ENCODE measurements at regions not wholly inside any gene's neighbourhood (a gene's known extent, or its start where the extent isn't known, plus 50 kb on each side); places are given as distances from the start of the nearest gene placed in this dataset.
"Not testable (repeated sequence)": the region's sequence is repeated elsewhere in the genome, so short reads cannot be mapped to it uniquely, and the experiment has no call there.

DNA sequence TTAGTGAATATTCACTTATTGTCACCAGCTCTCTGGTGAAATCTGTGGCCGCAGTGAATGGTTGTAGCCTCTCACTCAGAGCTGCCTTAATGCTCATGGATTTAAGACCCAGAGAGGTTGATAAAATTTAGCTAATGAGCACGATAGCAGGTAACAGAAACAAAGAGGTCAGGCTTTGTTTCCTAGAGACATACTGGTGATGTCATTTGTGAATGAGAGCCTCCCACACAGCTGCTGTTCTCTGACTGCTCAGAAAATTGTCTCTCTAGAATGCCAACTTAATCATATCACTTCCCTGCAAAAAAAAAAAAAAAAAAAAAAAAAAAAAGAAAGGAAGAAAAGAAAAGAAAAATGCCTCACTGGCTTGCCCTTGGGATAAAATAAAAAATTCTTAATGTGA lies 411.7 kb upstream of the MYT1L start:
- no peak for DNase-seq (ENCODE audit: low spot score)

DNA sequence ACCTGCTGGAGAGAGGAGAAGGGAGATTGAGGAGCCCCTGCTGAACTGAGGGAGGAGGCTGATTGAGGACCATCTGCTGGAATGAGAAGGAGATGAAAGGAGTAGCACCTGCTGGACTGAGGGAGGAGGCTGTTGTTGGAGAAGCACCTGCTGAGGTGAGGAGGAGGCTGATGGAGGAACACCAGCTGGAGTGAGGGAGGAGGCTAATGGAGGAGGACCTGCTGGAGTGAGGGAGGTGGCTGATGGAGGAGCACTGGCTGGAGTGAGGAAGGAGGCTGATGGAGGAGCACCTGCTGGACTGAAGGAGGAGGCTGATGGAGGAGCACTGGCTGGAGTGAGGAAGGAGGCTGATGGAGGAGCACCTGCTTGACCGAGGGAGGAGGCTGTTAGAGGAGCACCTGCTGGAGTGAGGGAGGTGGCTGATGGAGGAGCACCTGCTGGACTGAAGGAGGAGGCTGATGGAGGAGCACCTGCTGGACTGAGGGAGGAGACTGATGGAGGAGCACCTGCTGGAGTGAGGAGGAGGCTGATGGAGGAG lies 409.2 kb upstream of the MYT1L start:
- DNase-seq (ENCODE audit: low spot score) = no peak

DNA sequence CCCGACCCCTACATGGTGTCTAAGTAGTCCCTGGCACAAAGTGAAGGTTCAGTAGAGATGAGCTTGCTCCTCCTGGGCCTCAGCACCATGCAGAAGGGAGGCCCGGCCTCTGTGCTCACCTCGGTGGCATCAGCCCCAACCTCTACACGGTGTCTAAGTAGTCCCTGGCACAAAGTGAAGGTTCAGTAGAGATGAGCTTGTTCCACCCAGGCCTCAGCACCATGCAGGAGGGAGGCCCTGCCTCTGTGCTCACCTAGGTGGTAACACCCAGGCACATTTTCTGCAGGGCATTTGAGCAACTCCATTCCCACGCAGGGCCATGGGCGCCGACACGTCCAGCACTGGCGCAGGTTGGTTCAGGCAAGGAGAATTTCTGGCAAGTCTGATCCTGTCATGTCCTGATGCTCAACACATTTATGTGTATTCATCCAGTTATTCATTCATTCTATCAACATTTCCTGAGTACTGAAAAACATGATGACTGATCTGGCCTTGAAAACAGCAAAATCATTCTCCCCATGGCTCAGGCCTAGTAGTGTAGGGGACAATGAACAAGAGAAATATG lies 408.2 kb upstream of the MYT1L start:
- no peak for DNase-seq (ENCODE audit: low spot score)

DNA sequence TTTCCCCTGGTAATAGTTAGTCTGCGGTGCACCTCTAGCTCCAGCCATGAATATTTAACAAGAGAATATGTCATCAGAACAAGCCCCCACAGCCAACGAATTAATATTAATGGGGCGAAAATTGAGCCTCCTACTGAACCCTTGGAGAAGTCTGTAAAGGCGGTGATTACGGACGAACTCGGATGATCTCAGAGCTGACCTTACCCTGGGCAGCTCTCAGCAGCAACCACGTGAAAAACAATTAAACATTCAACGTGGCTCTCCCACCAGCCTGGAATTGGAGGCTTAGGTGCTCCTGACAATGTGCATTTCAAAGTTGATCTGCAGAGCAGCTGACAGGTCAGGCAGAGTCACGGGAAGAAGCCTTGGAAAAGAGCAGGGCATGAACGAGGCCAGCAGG lies 407.6 kb upstream of the MYT1L start:
- no peak for DNase-seq (ENCODE audit: low spot score)

DNA sequence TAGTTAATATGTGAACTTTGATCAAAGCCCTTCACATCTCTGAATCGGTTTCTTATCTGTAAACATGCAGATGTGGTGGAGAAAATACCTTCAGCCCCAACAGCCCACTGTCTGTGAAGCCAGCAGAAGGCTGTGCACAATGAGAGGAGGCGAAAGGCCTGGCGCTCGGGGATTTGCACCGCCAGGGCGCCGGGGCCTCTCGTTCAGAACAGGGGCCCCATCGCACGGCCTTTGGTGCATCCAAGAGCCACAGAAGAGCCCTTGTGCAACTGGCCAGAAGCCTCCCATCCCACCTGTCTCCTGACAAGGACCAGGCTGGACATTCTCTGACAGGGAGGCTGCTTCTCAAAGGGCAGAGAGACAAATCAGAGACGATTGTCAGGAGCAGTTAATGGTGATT lies 407.2 kb upstream of the MYT1L start:
- no peak for DNase-seq (ENCODE audit: low spot score)

DNA sequence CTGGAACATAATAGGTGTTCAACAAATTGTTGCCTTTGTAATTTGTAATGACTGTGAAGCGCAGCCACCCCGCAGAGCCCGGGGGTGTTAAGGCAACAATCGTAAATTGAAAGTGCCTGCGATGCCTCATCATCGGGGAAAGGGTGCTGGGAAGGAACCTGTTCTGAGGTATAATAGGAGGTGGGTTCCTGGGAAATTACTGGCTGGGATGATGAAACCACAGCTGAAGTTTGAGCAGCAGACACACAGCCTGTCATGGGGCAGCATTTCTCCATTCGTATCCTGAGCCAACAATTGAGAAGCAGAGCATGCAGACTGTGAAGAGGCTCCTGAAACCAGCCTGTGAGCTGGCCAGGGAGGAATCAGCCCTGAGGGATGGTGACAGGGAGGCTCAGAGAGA lies 404.0 kb upstream of the MYT1L start:
- DNase-seq (ENCODE audit: low spot score) = no peak

DNA sequence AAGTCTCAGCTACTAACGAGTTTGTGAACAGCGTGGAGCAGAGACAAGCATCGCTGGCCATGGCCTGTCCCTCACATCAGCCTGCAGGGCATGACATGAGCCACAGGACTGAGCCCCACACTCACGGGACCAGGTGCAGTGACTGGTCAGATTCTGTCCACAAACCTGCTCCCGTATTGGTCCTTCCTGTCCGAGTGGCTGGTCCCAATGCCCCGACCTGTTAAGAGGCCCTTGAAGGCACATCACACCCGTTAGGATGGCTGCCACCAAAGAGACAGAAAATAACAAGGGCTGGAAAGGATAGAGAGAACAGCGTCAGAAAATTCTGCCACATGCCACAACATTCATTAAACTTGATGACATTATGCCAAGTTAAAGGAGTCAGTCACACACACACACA lies 403.2 kb upstream of the MYT1L start:
- DNase-seq (ENCODE audit: low spot score) = no peak

DNA sequence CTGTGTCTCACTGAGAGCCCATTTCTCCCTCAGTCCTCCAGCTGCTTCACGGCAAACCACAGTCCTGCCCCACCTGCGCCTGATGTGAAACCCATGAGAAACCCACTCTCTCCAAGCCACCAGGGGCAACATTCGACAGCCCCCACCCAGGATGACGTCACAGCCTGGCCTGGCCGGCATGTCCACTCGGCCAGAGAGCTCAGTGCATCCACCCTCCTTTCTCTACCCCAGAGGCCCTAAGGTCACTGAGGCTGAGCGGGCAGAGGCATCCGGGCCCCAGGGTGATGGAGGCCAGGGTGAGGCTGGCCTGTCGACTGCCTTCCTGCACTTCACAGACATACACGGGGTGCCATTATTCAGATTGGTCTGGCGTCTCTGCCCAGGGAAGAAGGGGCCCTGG lies 402.7 kb upstream of the MYT1L start:
- no peak for DNase-seq (ENCODE audit: low spot score)

DNA sequence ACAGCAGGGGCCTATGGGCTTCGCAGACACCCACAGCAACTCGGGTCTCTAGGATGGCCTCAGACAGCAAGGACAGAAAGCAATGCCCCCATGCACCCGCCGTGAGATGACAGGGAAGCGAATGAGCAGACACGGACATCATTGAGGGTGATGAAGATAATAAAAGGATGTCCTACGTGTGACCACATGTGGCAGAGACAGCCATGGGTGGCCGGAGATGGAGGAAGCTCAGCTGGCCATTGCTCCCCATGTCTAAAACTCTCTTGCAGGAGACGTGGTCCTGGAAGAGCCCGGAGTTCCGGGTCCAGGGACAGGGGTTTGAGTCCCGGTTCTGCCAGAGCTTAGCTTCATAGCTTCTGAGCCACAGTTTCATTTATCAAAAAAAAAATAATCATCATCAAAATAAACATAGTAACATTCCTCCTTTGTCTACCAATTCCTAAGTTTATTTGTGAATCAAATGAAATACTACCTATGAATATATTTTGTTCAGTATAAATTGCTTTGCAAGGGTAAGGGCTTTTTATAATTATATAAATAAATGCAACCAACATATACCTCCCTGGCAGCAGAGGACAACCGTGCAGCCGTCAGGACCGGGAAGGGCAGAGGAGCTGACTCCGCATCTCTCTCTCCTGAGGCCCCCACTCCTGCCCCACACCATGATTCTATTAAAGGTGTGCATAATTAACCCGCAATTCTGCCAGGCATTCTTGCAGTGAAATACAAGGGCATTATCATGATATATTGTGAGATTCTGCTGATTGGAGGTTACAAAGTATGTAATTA lies 401.4 kb upstream of the MYT1L start:
- no peak for DNase-seq (ENCODE audit: low spot score)

DNA sequence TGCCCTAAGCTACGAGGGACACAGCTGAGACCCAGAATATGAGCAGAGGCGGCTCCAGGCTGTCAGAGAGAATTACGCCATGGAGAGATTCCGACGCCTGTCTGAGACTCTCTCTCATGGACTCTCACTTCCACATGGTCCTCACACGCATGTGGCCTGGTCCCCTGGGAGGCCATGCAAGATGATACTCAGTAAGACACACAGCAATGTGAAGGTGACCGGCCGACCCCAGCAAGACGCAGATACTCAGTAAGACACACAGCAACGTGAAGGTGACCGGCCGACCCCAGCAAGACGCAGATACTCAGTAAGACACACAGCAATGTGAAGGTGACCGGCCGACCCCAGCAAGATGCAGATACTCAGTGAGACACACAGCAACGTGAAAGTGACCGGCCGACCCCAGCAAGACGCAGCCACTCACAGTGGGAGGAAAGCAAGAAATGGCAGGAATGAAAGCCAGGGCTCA lies 400.8 kb upstream of the MYT1L start:
- no peak for DNase-seq (ENCODE audit: low spot score)

DNA sequence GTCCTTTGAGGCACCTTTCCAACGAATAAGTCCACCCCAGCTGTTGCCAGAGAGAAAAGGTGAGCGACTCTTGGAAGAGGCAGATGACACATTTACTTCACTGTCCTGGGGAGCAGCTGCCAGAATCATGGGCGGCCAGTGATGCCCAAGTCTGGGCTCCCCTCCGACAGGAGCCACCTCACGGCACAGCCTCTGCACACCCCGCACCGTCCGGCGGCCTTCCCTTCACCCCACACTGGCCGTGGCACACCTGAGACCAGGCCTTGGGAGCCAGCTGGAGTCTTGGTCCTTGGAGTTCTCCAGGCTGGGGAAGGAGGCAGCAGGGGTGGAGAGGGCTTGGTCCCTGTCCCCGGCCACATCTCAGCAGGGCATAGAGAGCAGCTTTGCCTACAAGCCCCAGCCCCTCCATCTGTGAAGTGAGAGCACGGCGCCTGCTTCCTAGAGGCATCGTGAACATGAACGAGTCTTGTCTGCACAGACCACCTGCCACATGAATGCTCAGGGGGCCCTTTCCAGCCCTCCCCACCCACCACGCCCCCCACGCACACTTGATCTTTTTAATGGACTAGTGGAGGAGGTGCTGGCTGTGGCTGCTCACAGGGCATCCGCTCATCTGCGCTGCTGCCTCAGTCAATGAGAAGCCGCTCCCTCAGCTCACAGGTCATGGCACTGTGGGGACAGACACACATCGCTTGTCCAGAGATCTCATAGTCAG lies 400.2 kb upstream of the MYT1L start:
- DNase-seq (ENCODE audit: low spot score) = no peak

DNA sequence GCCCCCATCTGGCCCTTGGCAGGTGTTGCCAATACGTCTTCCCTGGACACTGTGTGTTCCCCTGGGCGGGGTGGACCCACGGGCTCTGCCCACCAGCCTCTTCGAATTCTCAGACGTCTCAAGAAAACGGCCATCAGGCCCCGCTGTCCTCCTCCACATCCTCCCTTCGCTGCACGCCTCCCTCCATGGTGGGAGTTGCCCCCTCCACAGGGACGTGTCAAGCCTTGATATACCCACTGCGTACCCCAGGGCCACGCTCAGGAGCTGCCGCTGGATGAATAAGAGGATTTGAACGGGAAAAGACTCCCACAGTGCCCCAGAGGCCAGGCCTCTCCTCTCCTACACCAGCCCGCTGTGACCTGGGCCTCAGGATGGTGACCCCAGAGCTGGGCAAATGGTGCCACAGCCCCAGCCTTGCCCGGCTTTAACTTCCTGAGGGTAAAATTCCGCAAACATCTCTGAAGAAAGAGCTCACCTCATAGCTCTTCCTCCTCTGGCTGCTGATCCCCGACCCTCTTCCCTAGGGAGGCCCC lies 399.3 kb upstream of the MYT1L start:
- no peak for DNase-seq (ENCODE audit: low spot score)

DNA sequence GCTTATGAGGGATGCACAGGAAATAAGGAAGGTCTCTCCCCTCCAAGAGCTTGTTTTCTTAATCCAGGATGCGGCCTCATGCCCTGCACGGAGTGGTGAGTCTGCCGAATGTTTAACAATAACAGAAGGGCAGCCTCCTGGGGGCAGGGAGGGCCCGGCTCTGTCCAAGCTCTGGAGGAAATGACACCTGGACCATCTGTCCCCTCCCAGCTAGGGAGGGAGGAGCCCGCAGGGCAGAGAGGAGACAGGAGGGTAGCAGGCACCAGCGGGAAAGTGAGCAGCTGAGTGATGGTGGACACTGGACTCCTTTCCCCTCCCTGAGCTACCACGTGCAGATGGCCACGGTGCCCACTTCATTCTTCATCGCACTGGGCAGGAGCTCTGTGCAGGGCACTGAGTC lies 398.2 kb upstream of the MYT1L start:
- DNase-seq (ENCODE audit: low spot score) = no peak

DNA sequence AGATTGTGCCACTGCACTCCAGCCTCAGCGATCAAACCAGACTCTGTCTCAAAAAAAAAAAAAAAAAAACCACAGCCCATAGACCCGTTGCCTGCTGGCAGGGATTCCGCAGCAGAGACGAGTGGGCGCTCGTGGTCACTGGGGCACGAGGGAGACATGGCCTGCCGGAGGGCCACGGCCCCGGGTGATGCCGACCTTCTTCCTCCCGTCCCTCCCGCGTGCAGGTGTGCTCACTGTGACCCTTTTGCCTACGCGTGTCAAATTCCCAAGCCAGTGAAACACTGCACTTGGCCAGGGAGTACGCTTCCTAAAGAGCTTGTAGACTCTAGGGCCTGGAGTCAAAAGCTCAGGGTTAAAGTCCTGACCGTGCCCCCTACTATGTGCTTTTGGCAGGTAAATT lies 397.6 kb upstream of the MYT1L start:
- no peak for DNase-seq (ENCODE audit: low spot score)

DNA sequence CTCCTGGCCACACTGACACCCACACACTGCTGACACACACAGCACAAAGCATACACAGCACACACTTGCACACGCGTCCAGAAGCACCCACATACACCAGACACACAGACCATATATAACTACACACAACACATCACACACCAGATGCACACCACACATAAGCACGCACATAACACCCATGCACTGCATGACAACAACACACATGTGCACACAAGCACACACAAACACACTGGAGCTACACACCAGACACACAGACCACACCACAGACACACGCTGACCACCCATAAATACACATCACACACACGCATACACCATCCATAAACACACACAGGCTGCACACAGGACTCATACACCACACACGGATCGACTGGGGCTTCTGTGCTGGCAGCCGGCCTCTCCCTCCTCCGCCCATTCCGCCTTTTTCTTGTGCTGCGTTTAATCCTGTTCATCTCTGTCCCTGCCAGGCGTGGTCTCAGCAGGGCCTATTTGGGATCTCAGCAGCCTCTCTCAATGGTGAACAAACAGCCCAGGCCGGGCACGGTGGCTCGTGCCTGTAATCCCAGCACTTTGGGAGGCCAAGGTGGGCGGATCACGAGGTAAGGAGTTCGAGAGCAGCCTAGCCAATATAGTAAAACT lies 396.9 kb upstream of the MYT1L start:
- DNase-seq (ENCODE audit: low spot score) = no peak

DNA sequence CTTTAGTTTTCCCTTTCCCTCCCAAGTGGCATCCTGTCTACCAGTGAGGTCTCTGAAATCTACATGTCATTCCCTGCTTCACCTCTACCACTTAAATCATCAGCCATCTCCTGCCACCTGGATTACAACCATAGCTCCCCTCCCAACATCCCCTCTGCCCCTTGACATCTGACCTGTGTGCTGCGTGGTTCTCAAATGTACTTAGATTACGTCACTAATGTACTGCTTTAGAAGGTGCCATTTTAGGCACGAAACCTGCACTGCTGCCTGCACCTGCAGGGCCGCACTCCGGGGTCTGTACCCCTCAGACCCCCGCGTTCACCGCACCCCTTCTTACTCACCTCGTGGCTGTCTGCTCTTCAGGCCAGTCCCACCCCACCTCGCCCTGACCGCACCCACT lies 395.1 kb upstream of the MYT1L start:
- no peak for DNase-seq (ENCODE audit: low spot score)

DNA sequence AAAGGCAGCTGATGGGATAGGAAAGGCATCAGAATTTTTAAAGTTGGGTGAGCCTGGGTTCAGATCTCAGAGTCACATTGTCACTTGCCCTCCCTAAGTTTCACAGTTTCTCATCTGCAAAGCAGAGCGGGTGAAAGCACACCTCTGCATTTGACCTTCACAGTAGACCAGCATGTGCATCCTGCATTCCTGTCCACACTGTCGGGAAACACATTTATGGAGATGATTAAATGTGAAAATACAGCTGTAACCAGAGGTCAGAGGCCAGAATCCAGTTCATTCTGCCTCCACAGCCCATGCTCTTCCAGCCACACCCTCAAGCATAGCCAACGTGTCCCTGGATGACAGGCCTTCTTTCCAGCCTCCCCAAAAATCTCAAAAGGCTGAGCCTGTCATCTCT lies 392.0 kb upstream of the MYT1L start:
- no peak for DNase-seq (ENCODE audit: low spot score)

DNA sequence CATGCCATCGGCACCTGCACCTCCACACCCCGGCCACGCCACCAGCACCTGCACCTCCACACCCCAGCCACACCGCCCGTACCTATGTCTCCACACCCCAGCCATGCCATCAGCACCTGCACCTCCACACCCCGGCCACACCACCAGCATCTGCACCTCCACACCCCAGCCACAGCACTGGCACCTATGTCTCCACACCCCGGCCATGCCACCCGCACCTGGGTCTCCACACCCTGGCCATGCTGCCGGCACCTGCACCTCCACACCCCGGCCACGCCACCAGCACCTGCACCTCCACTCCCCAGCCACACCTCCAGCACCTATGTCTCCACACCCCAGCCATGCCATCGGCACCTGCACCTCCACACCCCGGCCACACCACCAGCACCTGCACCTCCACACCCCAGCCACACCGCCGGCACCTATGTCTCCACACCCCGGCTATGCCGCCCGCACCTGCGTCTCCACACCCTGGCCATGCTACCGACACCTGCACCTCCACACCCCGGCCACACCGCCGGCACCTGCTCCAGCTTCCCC lies 390.3 kb upstream of the MYT1L start:
- DNase-seq (ENCODE audit: low spot score) = no peak

DNA sequence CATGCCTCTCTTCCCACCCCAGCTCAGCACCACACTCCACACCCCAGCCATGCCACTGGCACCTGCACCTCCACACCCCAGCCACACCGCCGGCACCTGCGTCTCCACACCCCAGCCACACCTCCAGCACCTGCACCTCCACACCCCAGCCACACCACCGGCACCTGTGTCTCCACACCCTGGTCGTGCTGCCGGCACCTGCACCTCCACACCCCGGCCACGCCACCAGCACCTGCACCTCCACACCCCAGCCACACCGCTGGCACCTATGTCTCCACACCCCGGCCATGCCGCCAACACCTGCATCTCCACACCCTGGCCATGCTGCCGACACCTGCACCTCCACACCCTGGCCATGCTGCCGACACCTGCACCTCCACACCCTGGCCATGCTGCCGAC lies 389.7 kb upstream of the MYT1L start:
- not testable (repeated sequence) for DNase-seq (ENCODE audit: low spot score)

DNA sequence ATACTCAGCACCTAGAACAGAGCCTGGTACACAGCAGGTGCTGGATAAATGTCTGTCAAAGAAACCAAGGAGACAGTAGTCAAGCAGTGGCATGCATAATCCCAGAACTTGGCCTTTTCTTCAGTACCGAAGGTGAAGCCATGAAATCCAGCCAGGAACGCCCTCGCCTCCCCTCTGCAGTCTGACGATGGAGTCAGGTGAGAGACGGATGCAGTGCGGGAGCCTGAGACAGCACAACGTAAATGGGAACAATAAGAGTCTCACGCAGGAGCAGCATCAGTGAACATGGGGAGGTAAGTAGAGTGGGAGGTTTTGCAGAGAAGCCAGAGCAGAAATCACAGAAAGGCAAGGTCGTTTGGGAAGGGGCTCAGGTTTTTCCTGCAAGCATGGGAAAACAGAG lies 389.3 kb upstream of the MYT1L start:
- DNase-seq (ENCODE audit: low spot score) = no peak

DNA sequence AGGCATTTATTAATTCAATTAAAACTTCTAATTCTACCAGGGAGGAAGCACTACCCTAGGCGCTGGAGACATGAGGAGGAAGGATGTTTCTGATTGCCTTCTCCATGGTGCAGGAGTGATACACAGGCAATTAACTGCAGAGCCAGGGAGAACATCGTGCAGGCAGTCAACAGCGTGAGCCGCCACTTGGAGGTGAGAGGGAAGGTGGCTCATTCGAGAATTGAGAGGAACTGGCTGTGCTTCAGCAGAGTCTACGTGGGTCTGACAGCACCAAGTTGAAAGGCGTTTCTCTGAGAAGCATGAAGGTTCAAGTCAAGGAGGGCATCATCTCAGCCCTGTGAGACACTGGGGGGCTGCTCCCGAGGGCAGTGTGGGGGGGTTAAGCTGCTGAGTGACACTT lies 388.7 kb upstream of the MYT1L start:
- no peak for DNase-seq (ENCODE audit: low spot score)

DNA sequence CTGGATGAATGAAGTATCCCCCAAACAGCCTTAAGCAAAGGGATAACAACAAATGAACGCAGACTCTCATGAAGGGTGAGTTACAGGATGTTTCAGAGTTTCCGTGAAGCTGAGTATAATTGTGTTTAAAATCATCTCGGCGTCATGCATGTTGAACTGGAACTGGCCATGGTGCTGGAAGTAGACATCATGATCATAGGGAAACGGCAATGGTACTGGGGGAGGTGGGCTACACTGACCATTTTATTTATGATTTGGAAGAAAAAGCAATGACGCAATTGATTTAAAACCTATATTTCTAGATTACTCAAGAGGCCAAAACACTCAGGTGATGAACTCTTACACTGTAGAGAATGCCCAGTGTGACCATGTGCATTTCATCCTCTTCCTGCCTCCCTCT lies 387.9 kb upstream of the MYT1L start:
- DNase-seq (ENCODE audit: low spot score) = no peak

Measured in AG20443 (cell line).